Cerebellar cortex (tissue), 1 donor: ENCODE measurements at regions not wholly inside any gene's neighbourhood (a gene's known extent, or its start where the extent isn't known, plus 50 kb on each side); places are given as distances from the start of the nearest gene placed in this dataset.
"Not testable (repeated sequence)": the region's sequence is repeated elsewhere in the genome, so short reads cannot be mapped to it uniquely, and the experiment has no call there.

Source experiments
- DNase-seq: peaks from one replicate; pipeline ENCODE4 v3.0.0-alpha.2; 2015; ENCODE audit warnings: low spot score

GRCh38 chr5:42894057-42894456, 82.4 kb upstream of the SELENOP start:
- no peak for DNase-seq

GRCh38 chr5:42889311-42889933, 77.7 kb upstream of the SELENOP start:
- DNase-seq, result peak; percentile 69

GRCh38 chr5:42888771-42889170, 77.1 kb upstream of the SELENOP start:
- DNase-seq, result no peak

- no peak for DNase-seq
Measured at GRCh38 chr5:42887575-42887974, 75.9 kb upstream of the SELENOP start.

GRCh38 chr5:42887097-42887496, 75.4 kb upstream of the SELENOP start:
- no peak for DNase-seq

- DNase-seq, result no peak
Measured at GRCh38 chr5:42886635-42887034, 74.9 kb upstream of the SELENOP start.

GRCh38 chr5:42884326-42884725, 72.6 kb upstream of the SELENOP start:
- no peak for DNase-seq

GRCh38 chr5:42881416-42882117, 69.9 kb upstream of the SELENOP start:
- DNase-seq, result no peak

GRCh38 chr5:42880496-42881150, 68.9 kb upstream of the SELENOP start:
- no peak for DNase-seq

- no peak for DNase-seq
Measured at GRCh38 chr5:42879291-42879690, 67.6 kb upstream of the SELENOP start.

GRCh38 chr5:42878550-42878949, 66.9 kb upstream of the SELENOP start:
- DNase-seq, result no peak

GRCh38 chr5:42878041-42878440, 66.3 kb upstream of the SELENOP start:
- DNase-seq, result no peak

- no peak for DNase-seq
Measured at GRCh38 chr5:42877431-42877830, 65.7 kb upstream of the SELENOP start.

GRCh38 chr5:42876375-42876844, 64.7 kb upstream of the SELENOP start:
- DNase-seq, result no peak

GRCh38 chr5:42875785-42876374, 64.2 kb upstream of the SELENOP start:
- DNase-seq, result no peak

GRCh38 chr5:42875211-42875610, 63.5 kb upstream of the SELENOP start:
- no peak for DNase-seq

- DNase-seq, result no peak
Measured at GRCh38 chr5:42874621-42875198, 63.0 kb upstream of the SELENOP start.

GRCh38 chr5:42872865-42873264, 61.2 kb upstream of the SELENOP start:
- DNase-seq, result no peak

GRCh38 chr5:42870882-42871418, 59.3 kb upstream of the SELENOP start:
- DNase-seq, result no peak

- not testable (repeated sequence) for DNase-seq
Measured at GRCh38 chr5:42868417-42868816, 56.7 kb upstream of the SELENOP start.

GRCh38 chr5:42864749-42865148, 53.1 kb upstream of the SELENOP start:
- DNase-seq, result not testable (repeated sequence)
